ENCODE measurements at regions not wholly inside any gene's neighbourhood (a gene's known extent, or its start where the extent isn't known, plus 50 kb on each side); places are given as distances from the start of the nearest gene placed in this dataset.
A peak's percentile ranks its signal among the peaks of the same experiment; 100 is the strongest.

GRCh38 chr6:81819767-81820166 lies 67.3 kb upstream of the TENT5A start:
- DNase-seq (ENCODE audit: low read depth) = no peak

- no peak for DNase-seq (ENCODE audit: low read depth)
These were observed 66.5 kb upstream of the TENT5A start for GRCh38 chr6:81818901-81819361.

GRCh38 chr6:81816380-81816779 lies 63.9 kb upstream of the TENT5A start:
- no peak for DNase-seq (ENCODE audit: low read depth)

GRCh38 chr6:81814370-81815076 lies 62.0 kb upstream of the TENT5A start:
- peak; percentile 55 for DNase-seq (ENCODE audit: low read depth)

GRCh38 chr6:81813305-81813704 lies 60.8 kb upstream of the TENT5A start:
- no peak for DNase-seq (ENCODE audit: low read depth)

- no peak for DNase-seq (ENCODE audit: low read depth)
These were observed 59.9 kb upstream of the TENT5A start for GRCh38 chr6:81812401-81812800.

- no peak for DNase-seq (ENCODE audit: low read depth)
These were observed 56.5 kb upstream of the TENT5A start for GRCh38 chr6:81808851-81809570.

- no peak for DNase-seq (ENCODE audit: low read depth)
These were observed 54.5 kb upstream of the TENT5A start for GRCh38 chr6:81806793-81807565.

- DNase-seq (ENCODE audit: low read depth) = no peak
These were observed 49.9 kb upstream of the TENT5A start for GRCh38 chr6:81802356-81802755.

Measured in renal cortical epithelial cell (primary cell).